ENCODE measurements at regions not wholly inside any gene's neighbourhood (a gene's known extent, or its start where the extent isn't known, plus 50 kb on each side); places are given as distances from the start of the nearest gene placed in this dataset.

DNA sequence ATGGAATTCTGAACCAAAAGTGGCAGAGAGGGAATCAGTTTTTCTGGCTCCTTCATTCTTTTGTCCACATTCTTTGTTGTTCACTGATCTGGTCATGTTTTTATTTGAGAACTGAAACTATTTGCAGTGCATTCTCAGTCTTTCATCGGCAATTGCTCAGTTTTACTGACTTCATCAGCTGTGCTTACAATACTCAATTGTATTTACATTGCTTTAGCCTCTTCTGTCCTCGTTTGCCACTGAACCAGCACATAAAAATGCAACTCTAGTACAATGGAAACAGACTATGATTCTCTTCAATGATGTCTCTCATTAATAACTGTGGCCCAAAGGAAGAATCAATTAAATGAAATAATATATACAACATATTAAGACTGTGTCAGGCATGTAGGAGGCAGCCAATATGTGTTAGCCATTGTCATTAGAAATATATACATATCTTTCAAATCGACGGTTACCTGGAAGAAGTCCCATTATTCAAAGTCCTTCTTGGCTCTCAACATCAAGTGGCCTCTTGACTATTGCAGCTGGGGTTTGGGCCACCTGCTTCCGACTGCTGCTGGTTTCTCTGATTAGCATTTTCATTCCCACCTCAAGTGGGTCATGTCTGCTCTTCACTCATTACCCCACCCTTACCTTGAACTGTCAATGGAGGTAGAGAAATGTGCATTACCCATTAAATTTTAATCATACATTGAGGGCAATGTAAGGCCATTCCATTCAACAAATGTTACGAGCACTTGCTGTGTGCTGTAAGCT is 600.1 kb downstream of the INSC start:
- H3K4me1 Mint-ChIP-seq = no peaks in the 10 kb centered on the region
- no peak for DNase-seq
- no peaks in the 10 kb centered on the region for H3K27me3 Mint-ChIP-seq
- POLR2A ChIA-PET = no interaction called here
- peaks cover 2% of the 10 kb centered on the region for H3K9me3 Mint-ChIP-seq
- no peaks in the 10 kb centered on the region for H3K36me3 Mint-ChIP-seq (ENCODE audit: low read depth)
- H3K27ac Mint-ChIP-seq = no peak overlapping the region
- no peak overlapping the region for H3K4me3 Mint-ChIP-seq
- CTCF ChIA-PET = no interaction called here

DNA sequence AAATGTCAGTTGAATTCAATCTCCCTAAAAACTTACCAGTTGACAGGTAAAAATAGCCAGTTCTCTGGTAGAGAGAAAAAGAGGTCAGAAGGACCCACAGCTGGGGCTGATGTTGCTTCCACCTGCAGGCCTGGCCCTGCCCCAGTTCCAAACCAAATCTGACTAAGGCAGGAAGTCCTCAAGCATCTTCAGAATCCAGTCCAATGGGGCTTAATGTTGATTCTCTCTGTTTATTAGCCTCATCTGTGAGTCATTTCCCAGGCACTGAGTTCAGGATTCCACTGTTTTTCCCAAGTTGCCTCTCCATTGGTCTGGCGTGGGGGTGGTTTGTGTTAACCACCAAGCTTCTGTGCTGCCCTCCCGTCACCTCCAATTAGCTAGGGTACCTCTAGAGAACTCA is 601.8 kb downstream of the INSC start:
- POLR2A ChIA-PET = no interaction called here
- H3K36me3 Mint-ChIP-seq (ENCODE audit: low read depth) = no peaks in the 10 kb centered on the region
- peaks cover 2% of the 10 kb centered on the region for H3K9me3 Mint-ChIP-seq
- H3K27ac Mint-ChIP-seq = no peak overlapping the region
- H3K27me3 Mint-ChIP-seq = no peaks in the 10 kb centered on the region
- no peak overlapping the region for H3K4me3 Mint-ChIP-seq
- H3K4me1 Mint-ChIP-seq = no peaks in the 10 kb centered on the region
- CTCF ChIA-PET = no interaction called here
- DNase-seq = no peak

DNA sequence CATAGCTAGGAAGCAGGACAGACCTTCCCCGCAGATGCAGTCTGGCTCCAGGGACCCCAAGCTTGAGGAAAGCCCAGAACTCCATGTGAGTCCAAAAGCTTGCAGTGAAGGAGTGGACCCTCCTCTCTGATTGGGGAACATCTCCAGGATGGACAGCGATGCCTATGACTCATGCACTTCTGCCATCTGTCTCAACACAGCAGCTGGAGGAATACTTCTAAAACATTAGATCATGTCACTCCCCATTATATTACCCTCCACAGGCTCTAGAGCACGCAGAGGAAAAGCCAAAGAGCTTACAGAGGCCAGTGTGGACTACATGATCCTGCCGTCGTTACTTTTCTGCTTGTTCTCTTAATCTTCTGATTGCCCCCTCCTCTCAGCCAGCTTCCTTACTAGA is 605.7 kb downstream of the INSC start:
- ChIA-PET CTCF (no interaction called here), POLR2A (no interaction called here)
- Mint-ChIP-seq H3K4me3 (no peak overlapping the region), H3K27ac (no peak overlapping the region), H3K36me3 (ENCODE audit: low read depth) (no peaks in the 10 kb centered on the region), H3K9me3 (no peaks in the 10 kb centered on the region), H3K27me3 (no peaks in the 10 kb centered on the region), H3K4me1 (no peaks in the 10 kb centered on the region)
- no peak for DNase-seq

DNA sequence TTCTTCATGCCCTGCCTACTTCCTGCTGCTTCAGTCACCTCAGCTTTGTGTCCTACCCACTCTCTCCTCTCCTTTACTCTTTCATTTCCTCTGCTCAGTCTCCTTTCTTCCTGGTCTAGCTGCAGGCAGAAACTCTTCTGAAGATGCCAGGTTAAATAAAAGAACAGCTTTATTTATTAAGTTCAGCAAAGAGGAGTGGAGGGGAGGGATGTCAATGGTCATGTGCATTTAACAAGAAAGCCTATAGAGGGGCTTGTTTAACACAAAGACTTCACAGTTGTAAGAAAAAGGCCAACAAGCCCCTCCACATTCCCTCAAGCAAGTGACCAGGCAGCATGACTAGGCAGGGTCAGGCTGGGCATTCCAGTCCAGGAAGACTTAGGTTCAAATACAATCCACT is 609.2 kb downstream of the INSC start:
- Mint-ChIP-seq H3K36me3 (ENCODE audit: low read depth) (no peaks in the 10 kb centered on the region), H3K27me3 (no peaks in the 10 kb centered on the region), H3K27ac (no peak overlapping the region), H3K4me1 (no peaks in the 10 kb centered on the region), H3K4me3 (no peak overlapping the region), H3K9me3 (no peaks in the 10 kb centered on the region)
- no peak for DNase-seq
- POLR2A ChIA-PET = no interaction called here
- CTCF ChIA-PET = no interaction called here

DNA sequence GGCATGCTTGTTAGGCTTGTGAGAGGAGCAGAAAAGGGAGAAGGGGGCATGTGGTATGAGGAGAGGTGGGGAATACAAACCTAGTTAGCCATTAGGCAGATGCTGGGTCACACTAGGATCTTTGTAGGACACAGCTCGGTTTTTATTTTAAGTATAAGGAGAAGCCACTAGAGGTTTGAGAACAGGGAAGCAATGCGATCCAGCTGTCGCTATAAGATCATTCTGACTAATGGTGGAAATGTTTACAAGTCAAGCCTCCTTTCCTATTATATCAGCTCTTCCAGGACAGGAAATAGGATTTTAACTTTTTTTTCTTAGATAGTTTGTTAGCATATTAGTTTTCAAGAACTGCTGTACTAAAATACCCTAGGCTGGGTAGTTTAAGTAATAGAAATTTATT is 609.9 kb downstream of the INSC start:
- H3K4me3 Mint-ChIP-seq = no peak overlapping the region
- DNase-seq = no peak
- no peak overlapping the region for H3K27ac Mint-ChIP-seq
- H3K36me3 Mint-ChIP-seq (ENCODE audit: low read depth) = no peaks in the 10 kb centered on the region
- H3K4me1 Mint-ChIP-seq = no peaks in the 10 kb centered on the region
- H3K9me3 Mint-ChIP-seq = no peaks in the 10 kb centered on the region
- POLR2A ChIA-PET = no interaction called here
- CTCF ChIA-PET = no interaction called here
- no peaks in the 10 kb centered on the region for H3K27me3 Mint-ChIP-seq

DNA sequence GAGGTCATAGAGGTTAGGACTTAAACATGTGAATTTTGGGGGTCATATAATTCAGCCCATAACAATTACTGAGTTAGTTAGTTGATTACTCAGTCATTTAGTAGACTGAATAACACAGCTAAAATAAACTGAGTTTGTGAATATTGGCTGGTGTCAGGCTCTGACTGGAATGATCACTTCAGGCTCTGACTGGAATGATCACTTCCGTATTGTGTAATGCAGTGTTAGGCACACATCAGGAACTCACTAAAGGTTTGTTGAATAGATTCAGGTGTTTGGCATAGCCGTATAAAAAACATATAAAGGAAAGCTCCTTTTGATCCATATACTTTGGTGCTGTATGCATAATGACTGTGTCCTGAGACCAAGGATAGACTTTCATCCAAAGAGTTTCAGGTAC is 610.5 kb downstream of the INSC start:
- Mint-ChIP-seq H3K4me1 (no peaks in the 10 kb centered on the region), H3K36me3 (ENCODE audit: low read depth) (no peaks in the 10 kb centered on the region)
- POLR2A ChIA-PET = no interaction called here

DNA sequence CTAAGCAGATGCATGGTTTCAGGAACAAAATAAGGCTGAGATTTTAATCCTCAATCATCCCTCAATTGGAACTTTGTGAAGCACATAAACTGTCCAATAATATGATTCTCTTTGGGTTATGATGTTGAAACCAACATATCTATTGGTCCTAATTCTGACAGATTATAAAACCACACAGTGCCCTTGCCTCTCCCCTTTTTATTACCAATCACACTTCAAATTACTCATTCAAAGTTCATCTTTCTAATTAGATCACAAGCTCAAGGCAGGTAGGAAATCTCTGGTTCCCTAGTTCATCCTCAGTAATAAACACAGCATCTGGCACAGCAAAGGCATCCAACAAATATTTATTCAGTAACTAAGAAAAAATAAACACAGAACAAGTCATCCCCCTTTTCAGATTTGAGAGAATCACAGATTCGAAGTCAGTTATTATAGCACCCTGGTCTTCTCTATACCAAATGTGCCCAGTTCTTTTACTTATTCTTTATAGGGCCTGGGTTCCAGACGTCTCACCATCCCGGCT is 611.6 kb downstream of the INSC start:
- POLR2A ChIA-PET = no interaction called here
- H3K4me3 Mint-ChIP-seq = no peak overlapping the region
- H3K9me3 Mint-ChIP-seq = no peaks in the 10 kb centered on the region
- no peaks in the 10 kb centered on the region for H3K4me1 Mint-ChIP-seq
- CTCF ChIA-PET = no interaction called here
- no peaks in the 10 kb centered on the region for H3K36me3 Mint-ChIP-seq (ENCODE audit: low read depth)
- no peak overlapping the region for H3K27ac Mint-ChIP-seq
- DNase-seq = no peak
- H3K27me3 Mint-ChIP-seq = no peaks in the 10 kb centered on the region

More for the DNA sequence above, 610.5 kb downstream of the INSC start:
- no peak for DNase-seq
- H3K27me3 Mint-ChIP-seq = no peaks in the 10 kb centered on the region
- CTCF ChIA-PET = no interaction called here
- H3K9me3 Mint-ChIP-seq = no peaks in the 10 kb centered on the region
- no peak overlapping the region for H3K4me3 Mint-ChIP-seq
- no peak overlapping the region for H3K27ac Mint-ChIP-seq

DNA sequence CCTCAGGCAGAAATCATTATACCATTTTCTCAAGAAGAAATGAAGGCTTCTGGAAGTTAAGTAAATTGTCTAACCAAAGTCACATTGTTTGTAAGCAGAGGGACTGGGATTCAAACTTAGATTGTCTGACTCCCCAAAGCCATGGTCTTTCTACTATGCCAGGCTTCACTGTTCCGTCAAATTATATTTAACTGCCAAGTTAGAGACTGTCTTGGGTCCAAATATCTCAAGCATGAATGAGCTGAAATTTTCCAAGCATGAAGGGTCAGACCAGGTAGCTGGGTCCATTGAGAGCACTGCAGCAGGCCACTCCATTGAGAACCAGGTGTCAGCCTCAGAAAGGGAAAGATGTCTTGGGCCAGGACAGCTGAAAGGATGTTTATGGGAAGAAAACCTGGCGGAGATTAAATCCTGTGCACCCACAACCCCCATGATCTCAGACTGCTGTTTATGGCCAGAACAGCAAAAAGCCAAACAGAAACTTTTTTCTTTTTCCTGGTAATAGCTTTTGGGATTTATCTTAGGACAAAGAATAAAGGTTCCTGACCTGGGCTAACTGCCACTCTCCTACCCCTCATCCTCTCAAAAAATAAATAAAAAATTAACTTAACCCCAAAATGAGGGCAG is 612.3 kb downstream of the INSC start:
- H3K36me3 Mint-ChIP-seq (ENCODE audit: low read depth) = no peaks in the 10 kb centered on the region
- DNase-seq = no peak
- no peaks in the 10 kb centered on the region for H3K4me1 Mint-ChIP-seq
- H3K9me3 Mint-ChIP-seq = no peaks in the 10 kb centered on the region
- no peak overlapping the region for H3K27ac Mint-ChIP-seq
- H3K4me3 Mint-ChIP-seq = no peak overlapping the region
- CTCF ChIA-PET = no interaction called here
- no peaks in the 10 kb centered on the region for H3K27me3 Mint-ChIP-seq
- POLR2A ChIA-PET = no interaction called here

DNA sequence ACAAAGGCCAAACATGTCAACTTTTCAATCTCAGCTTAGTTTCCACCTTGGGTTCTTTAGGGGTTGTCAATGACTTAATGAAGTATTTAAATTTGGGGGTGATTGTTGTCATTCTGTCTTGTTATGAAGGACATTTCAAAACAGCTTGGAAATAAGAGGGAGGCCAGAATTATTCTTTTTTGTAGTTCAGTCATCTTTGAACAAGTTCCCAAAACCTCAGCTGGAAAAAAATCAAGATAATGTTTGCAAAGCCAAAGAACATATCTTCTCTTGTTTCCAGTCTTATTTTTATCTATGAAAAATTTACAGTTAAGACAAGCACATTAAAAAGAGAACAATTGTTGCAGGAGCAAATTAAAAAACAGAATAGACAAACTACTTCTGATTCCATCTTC is 612.8 kb downstream of the INSC start:
- Mint-ChIP-seq H3K9me3 (no peaks in the 10 kb centered on the region), H3K4me1 (no peaks in the 10 kb centered on the region), H3K27ac (no peak overlapping the region), H3K36me3 (ENCODE audit: low read depth) (no peaks in the 10 kb centered on the region), H3K4me3 (no peak overlapping the region), H3K27me3 (no peaks in the 10 kb centered on the region)
- DNase-seq = no peak
- POLR2A ChIA-PET = no interaction called here
- CTCF ChIA-PET = no interaction called here

- Mint-ChIP-seq H3K4me3 (no peak overlapping the region), H3K9me3 (no peaks in the 10 kb centered on the region), H3K36me3 (ENCODE audit: low read depth) (no peaks in the 10 kb centered on the region), H3K4me1 (no peaks in the 10 kb centered on the region), H3K27ac (no peak overlapping the region), H3K27me3 (no peaks in the 10 kb centered on the region)
- DNase-seq = no peak
- CTCF ChIA-PET = no interaction called here
- POLR2A ChIA-PET = no interaction called here
Measured at GRCh38 chr11:15728207-15728606, 613.5 kb downstream of the INSC start.

DNA sequence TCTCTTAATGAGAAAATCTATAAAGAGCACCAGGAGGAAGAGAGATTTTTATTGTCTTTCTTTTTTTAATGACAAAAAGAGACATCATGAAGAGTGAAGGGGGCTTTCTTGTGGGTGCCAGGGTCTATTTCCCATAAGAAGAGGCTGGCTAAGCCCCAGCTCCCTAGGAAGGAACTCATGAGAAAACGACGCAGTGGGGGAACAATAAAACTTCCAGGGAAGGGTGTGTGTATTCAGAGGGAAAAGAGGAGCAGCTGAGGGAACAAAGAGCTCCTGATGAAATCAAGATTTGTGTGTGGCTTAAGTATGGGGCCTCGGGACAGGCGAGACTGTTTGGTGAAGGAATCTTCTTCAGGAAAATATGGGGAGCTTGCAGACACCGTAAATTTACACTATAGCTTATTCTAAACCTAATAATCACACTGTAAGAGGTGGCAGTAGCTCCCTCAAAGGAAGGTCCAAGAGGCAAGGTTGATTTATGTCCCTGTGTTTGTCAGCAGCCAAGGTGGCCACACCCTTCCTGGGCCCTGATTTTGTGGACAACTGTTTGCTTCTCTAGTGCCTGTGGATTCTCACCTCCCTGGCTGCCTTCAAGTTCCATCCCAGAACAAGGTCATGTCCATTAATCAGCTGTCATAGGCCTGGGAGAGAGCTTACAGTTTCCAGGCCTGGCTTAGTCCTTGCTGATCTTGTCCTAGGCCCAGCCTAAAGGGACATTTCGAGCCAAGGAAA is 615.7 kb downstream of the INSC start:
- no peaks in the 10 kb centered on the region for H3K27me3 Mint-ChIP-seq
- no peaks in the 10 kb centered on the region for H3K36me3 Mint-ChIP-seq (ENCODE audit: low read depth)
- DNase-seq = no peak
- ChIA-PET POLR2A (no interaction called here), CTCF (no interaction called here)
- no peak overlapping the region for H3K27ac Mint-ChIP-seq
- H3K4me3 Mint-ChIP-seq = no peak overlapping the region
- H3K4me1 Mint-ChIP-seq = no peaks in the 10 kb centered on the region
- no peaks in the 10 kb centered on the region for H3K9me3 Mint-ChIP-seq

- Mint-ChIP-seq H3K4me3 (no peak overlapping the region), H3K36me3 (ENCODE audit: low read depth) (no peaks in the 10 kb centered on the region), H3K27me3 (no peaks in the 10 kb centered on the region), H3K9me3 (no peaks in the 10 kb centered on the region), H3K4me1 (no peaks in the 10 kb centered on the region), H3K27ac (no peak overlapping the region)
- POLR2A ChIA-PET = no interaction called here
- DNase-seq = no peak
- CTCF ChIA-PET = no interaction called here
Measured at GRCh38 chr11:15730995-15731385, 616.3 kb downstream of the INSC start.

- ChIA-PET CTCF (no interaction called here), POLR2A (no interaction called here)
- Mint-ChIP-seq H3K36me3 (ENCODE audit: low read depth) (no peaks in the 10 kb centered on the region), H3K9me3 (no peaks in the 10 kb centered on the region), H3K4me3 (no peak overlapping the region), H3K27ac (no peak overlapping the region), H3K4me1 (no peaks in the 10 kb centered on the region), H3K27me3 (no peaks in the 10 kb centered on the region)
- no peak for DNase-seq
Measured at GRCh38 chr11:15735706-15736105, 620.6 kb downstream of the SOX6 start.

DNA sequence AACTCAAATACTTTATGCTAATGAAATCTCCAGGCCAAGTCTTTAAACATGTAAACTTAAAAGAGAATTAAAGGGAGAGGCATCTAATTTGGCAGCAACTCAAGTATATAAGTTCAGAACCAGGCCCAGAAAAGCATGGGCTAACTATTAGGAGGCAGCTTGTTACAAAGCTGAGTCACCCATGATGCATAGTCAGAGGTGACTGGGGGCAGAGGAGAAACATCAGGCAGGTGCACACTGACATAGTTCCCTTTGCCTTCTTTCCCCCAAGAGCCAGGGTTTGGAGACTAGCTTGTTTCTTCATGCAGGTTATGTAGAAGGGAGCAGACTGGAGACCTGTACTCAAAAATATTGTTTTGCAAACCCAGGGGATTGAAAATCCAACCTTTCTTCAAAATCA is 619.0 kb downstream of the SOX6 start:
- ChIA-PET POLR2A (no interaction called here), CTCF (no interaction called here)
- H3K4me3 Mint-ChIP-seq = no peak overlapping the region
- H3K27me3 Mint-ChIP-seq = no peaks in the 10 kb centered on the region
- DNase-seq = no peak
- H3K9me3 Mint-ChIP-seq = no peaks in the 10 kb centered on the region
- no peak overlapping the region for H3K27ac Mint-ChIP-seq
- no peaks in the 10 kb centered on the region for H3K36me3 Mint-ChIP-seq (ENCODE audit: low read depth)
- no peaks in the 10 kb centered on the region for H3K4me1 Mint-ChIP-seq

Measured in activated CD4-positive, alpha-beta memory T cell treated with anti-CD3 and anti-CD28 coated beads, Interleukin-2, amount 10 ng/mL, durations not matched to agents 7 days and 5 days (primary cell).